Liver (tissue), 3 donors: ENCODE measurements at regions not wholly inside any gene's neighbourhood (a gene's known extent, or its start where the extent isn't known, plus 50 kb on each side); places are given as distances from the start of the nearest gene placed in this dataset.

Experiments used
- CTCF ChIP-seq: fragments of 150-350 bp; IDR thresholded peaks from 2 replicates; pipeline ENCODE4 v1.5.1; 2017; ENCODE audit warnings: improper control_type of control experiment, low read depth, low read length; ENCODE audit not compliant: missing input control
- EGR1 ChIP-seq, 2 donors: IDR thresholded peaks; 2 replicates each; pipeline ENCODE4 v1.6.1; 2016 to 2018; ENCODE audit warnings: antibody characterized with exemption in 2 of 2, low read depth in 2 of 2
- JUND ChIP-seq, 2 donors: IDR thresholded peaks; 2 replicates each; pipeline ENCODE4 v1.6.1; 2016; ENCODE audit warnings: antibody characterized with exemption in 2 of 2
- MAX ChIP-seq: IDR thresholded peaks from 2 replicates; pipeline ENCODE4 v1.6.1; 2016; ENCODE audit warnings: antibody characterized with exemption
- NR2F2 ChIP-seq: IDR thresholded peaks from 2 replicates; pipeline ENCODE4 v1.6.1; 2016; ENCODE audit warnings: antibody characterized with exemption
- SP1 ChIP-seq: IDR thresholded peaks from 2 replicates; pipeline ENCODE4 v1.6.1; 2018; ENCODE audit warnings: antibody characterized with exemption, mild to moderate bottlenecking
- TAF1 ChIP-seq: conservative IDR thresholded peaks from 2 replicates; pipeline ENCODE4 v1.6.1; 2016; ENCODE audit warnings: antibody characterized with exemption, mild to moderate bottlenecking
- donor health status: healthy.
- donor health status: healthy.

GRCh38 chr3:46107682-46108081 is 80.4 kb upstream of the XCR1 start:
- no peak for TF ChIP-seq CTCF
- TF ChIP-seq EGR1 (IDR thresholded peaks at IDR 0.05; ENCODE audit: low read depth in 2 of 2) = no peak
- TF ChIP-seq NR2F2 = no peak
- TF ChIP-seq MAX = no peak
- TF ChIP-seq SP1 = no peak
- no peak for TF ChIP-seq TAF1
- TF ChIP-seq JUND (IDR thresholded peaks at IDR 0.05) = no peak
